HuH-7.5 (cell line): ENCODE measurements at regions not wholly inside any gene's neighbourhood (a gene's known extent, or its start where the extent isn't known, plus 50 kb on each side); places are given as distances from the start of the nearest gene placed in this dataset.

ENCODE experiments used
- DNase-seq: peaks from one replicate; pipeline ENCODE4 v3.0.0; 2011; ENCODE audit warnings: low spot score

- no peak for DNase-seq
Measured at GRCh38 chr2:42917425-42917927, 125.1 kb upstream of the HAAO start.

GRCh38 chr2:42916324-42916723 is 123.9 kb upstream of the HAAO start:
- DNase-seq, result no peak

GRCh38 chr2:42914860-42915259 is 122.5 kb upstream of the HAAO start:
- DNase-seq, result no peak

GRCh38 chr2:42914314-42914713 is 121.9 kb upstream of the HAAO start:
- no peak for DNase-seq

- no peak for DNase-seq
Measured at GRCh38 chr2:42913280-42913878, 121.0 kb upstream of the HAAO start.

- DNase-seq, result no peak
Measured at GRCh38 chr2:42910645-42911405, 118.4 kb upstream of the HAAO start.

GRCh38 chr2:42909966-42910365 is 117.6 kb upstream of the HAAO start:
- DNase-seq, result no peak

GRCh38 chr2:42908518-42909200 is 116.3 kb upstream of the HAAO start:
- no peak for DNase-seq

- no peak for DNase-seq
Measured at GRCh38 chr2:42907835-42908234, 115.5 kb upstream of the HAAO start.

GRCh38 chr2:42906557-42907411 is 114.4 kb upstream of the HAAO start:
- DNase-seq, result no peak

- DNase-seq, result no peak
Measured at GRCh38 chr2:42906111-42906556, 113.8 kb upstream of the HAAO start.

- no peak for DNase-seq
Measured at GRCh38 chr2:42905341-42906110, 113.1 kb upstream of the HAAO start.

GRCh38 chr2:42904576-42904876 is 112.1 kb upstream of the HAAO start:
- DNase-seq, result no peak

- DNase-seq, result no peak
Measured at GRCh38 chr2:42903821-42904575, 111.6 kb upstream of the HAAO start.

- DNase-seq, result no peak
Measured at GRCh38 chr2:42902939-42903709, 110.7 kb upstream of the HAAO start.

- no peak for DNase-seq
Measured at GRCh38 chr2:42901076-42901640, 108.8 kb upstream of the HAAO start.

- no peak for DNase-seq
Measured at GRCh38 chr2:42900289-42900891, 108.0 kb upstream of the HAAO start.

GRCh38 chr2:42897358-42897757 is 105.0 kb upstream of the HAAO start:
- DNase-seq, result no peak

- DNase-seq, result no peak
Measured at GRCh38 chr2:42895791-42896135, 103.4 kb upstream of the HAAO start.
